Muscle layer of colon (tissue), 2 donors: ENCODE measurements at regions not wholly inside any gene's neighbourhood (a gene's known extent, or its start where the extent isn't known, plus 50 kb on each side); places are given as distances from the start of the nearest gene placed in this dataset.
A peak's percentile ranks its signal among the peaks of the same experiment; 100 is the strongest.

Source experiments
- H3K27ac ChIP-seq: one replicate; pipeline ENCODE4 v1.7.0; 2013; ENCODE audit warnings: low read depth, mild to moderate bottlenecking, low read length, moderate library complexity
- H3K27me3 ChIP-seq, 2 donors: one replicate each; pipeline ENCODE4 v1.7.0; 2013; ENCODE audit warnings: low read length in 2 of 2, mild to moderate bottlenecking in 2 of 2; ENCODE audit not compliant: insufficient read depth in 2 of 2, control insufficient read depth in 1 of 2
- H3K36me3 ChIP-seq: one replicate; pipeline ENCODE4 v1.7.0; 2013; ENCODE audit warnings: mild to moderate bottlenecking, low read length; ENCODE audit not compliant: insufficient read depth
- H3K4me1 ChIP-seq: one replicate; pipeline ENCODE4 v1.7.0; 2013; ENCODE audit warnings: mild to moderate bottlenecking, low read length; ENCODE audit not compliant: insufficient read depth
- H3K4me3 ChIP-seq, 2 donors: one replicate each; pipeline ENCODE4 v1.7.0; 2013; ENCODE audit warnings: low read length in 2 of 2, low read depth in 1 of 2, mild to moderate bottlenecking in 1 of 2, moderate library complexity in 1 of 2
- H3K9ac ChIP-seq: one replicate; pipeline ENCODE4 v1.7.0; 2013; ENCODE audit warnings: low read length
- H3K9me3 ChIP-seq: one replicate; pipeline ENCODE4 v1.7.0; 2013; ENCODE audit warnings: mild to moderate bottlenecking, low read length
- donor health status: abdominal sarcoma.
- donor health status: Adenocarcinoma of cecum.

DNA sequence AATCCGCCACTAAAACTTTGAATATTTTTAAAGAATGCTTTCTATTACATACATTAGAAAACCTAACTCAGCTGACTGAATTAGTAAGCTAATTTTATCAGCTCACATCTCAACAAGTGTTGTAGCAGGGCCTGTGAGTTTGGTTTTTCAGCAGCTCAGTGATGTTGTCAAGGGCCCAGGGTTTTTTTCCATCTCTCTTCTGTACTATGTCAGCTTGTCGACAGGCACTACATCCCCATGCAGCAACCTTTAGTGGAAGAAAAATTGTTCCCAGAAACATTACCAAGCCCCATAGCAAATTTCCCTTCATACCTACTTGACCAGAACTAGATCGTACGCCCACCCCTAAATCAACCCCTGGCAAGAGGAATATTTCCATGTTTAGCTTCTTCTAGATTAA lies 170.3 kb upstream of the TNFAIP3 start:
- Histone ChIP-seq H3K36me3 (no peaks in the 10 kb centered on the region), H3K4me1 (peaks cover 19% of the 10 kb centered on the region), H3K9me3 (no peaks in the 10 kb centered on the region), H3K4me3 (peak overlapping the region in 1 of 2 donors; percentile 4), H3K27me3 (no peaks in the 10 kb centered on the region), H3K9ac (no peak overlapping the region), H3K27ac (peak overlapping the region; percentile 35)

GRCh38 chr6:137697267-137697938 lies 169.7 kb upstream of the TNFAIP3 start:
- no peaks in the 10 kb centered on the region for H3K9me3 ChIP-seq
- H3K4me1 ChIP-seq, result peaks cover 19% of the 10 kb centered on the region
- no peaks in the 10 kb centered on the region for H3K36me3 ChIP-seq
- peak overlapping the region in 1 of 2 donors; percentile 4 for H3K4me3 ChIP-seq
- no peak overlapping the region for H3K9ac ChIP-seq
- no peaks in the 10 kb centered on the region for H3K27me3 ChIP-seq
- peak overlapping the region; percentile 35 for H3K27ac ChIP-seq

GRCh38 chr6:137698636-137699030 lies 168.4 kb upstream of the TNFAIP3 start:
- no peaks in the 10 kb centered on the region for H3K9me3 ChIP-seq
- H3K36me3 ChIP-seq, result no peaks in the 10 kb centered on the region
- no peak overlapping the region for H3K4me3 ChIP-seq
- H3K27ac ChIP-seq, result no peak overlapping the region
- H3K4me1 ChIP-seq, result peaks cover 19% of the 10 kb centered on the region
- H3K27me3 ChIP-seq, result no peaks in the 10 kb centered on the region
- no peak overlapping the region for H3K9ac ChIP-seq

- H3K36me3 ChIP-seq, result no peaks in the 10 kb centered on the region
- no peak overlapping the region for H3K4me3 ChIP-seq
- no peaks in the 10 kb centered on the region for H3K9me3 ChIP-seq
- no peak overlapping the region for H3K9ac ChIP-seq
- peaks cover 19% of the 10 kb centered on the region for H3K4me1 ChIP-seq
- H3K27ac ChIP-seq, result no peak overlapping the region
- H3K27me3 ChIP-seq, result no peaks in the 10 kb centered on the region
These were observed 167.9 kb upstream of the TNFAIP3 start for GRCh38 chr6:137699031-137699683.

DNA sequence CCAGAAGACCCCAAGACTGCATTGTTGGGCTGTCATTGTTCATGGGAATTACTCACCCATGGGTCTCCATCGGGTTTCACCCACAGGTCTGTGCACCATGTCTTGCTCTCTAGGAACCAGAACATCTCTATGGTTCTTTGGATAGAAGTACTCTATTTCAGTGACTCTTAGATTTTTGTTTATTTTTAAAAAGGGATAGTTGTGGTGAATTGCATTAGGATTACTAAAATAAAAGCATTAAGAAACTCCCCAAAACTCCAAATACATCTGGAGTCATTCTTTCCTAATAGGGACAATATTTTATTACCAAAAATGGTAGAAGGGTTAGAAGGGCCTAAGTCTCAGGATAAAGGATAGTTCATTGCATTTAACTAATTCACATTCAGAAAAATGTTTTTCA lies 166.9 kb upstream of the TNFAIP3 start:
- Histone ChIP-seq H3K27me3 (no peaks in the 10 kb centered on the region), H3K9ac (no peak overlapping the region), H3K4me1 (peaks cover 19% of the 10 kb centered on the region), H3K36me3 (no peaks in the 10 kb centered on the region), H3K27ac (no peak overlapping the region), H3K9me3 (no peaks in the 10 kb centered on the region), H3K4me3 (no peak overlapping the region)

DNA sequence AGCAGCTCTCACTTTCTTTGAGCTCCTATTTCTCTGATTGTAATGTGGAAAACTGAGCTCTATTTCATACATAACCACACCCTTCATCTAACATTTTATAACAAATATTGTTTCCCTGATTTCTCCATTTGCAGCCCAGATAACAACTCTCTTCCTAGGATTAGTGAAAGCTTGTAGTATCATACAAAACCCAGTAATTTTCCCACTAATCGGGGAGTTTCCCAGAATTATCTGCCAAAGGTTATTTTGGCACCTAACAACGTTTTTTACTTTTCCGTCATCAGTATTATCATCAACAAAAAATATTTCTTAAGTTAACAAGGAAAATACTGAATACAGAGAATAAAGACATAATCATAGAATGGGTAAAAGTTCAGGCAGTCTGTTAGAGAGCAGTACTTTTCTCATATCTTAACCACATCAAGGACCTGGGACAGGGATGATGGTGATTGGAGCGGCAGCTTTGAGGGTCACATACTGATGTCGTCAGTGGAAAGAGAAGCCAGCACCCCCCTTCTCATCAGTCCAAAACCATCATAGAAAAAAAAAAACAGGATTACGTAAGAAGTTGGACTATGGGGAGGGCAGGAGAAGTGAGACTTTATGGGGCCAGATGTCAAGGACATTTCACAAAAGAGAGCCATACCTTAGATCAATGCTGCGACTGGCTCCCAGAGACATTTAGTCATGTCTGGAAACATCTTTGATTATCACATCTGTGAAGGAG lies 166.1 kb upstream of the TNFAIP3 start:
- peaks cover 19% of the 10 kb centered on the region for H3K4me1 ChIP-seq
- no peak overlapping the region for H3K4me3 ChIP-seq
- H3K9me3 ChIP-seq, result no peaks in the 10 kb centered on the region
- no peaks in the 10 kb centered on the region for H3K27me3 ChIP-seq
- H3K36me3 ChIP-seq, result no peaks in the 10 kb centered on the region
- no peak overlapping the region for H3K9ac ChIP-seq
- H3K27ac ChIP-seq, result no peak overlapping the region

DNA sequence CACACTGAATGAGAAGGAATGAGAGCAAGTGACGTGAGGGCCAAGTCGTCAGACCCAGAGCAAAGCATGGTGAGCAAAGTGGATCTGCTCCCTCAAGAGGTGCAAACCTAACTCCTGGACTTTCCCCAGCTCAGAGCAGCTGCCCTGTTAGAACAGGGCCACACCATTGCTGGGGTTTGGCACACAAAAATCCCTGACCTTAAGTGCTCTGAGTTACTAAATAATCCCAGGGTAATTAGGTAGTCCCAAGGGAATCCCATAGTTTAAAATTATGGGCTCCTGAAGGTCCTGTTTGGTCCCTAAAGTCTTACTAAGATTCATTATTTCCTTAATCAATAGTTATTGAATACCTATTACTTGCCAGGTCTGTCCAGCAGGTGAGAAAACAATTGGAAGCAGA lies 165.1 kb upstream of the TNFAIP3 start:
- Histone ChIP-seq H3K9ac (no peak overlapping the region), H3K27ac (no peak overlapping the region), H3K9me3 (no peaks in the 10 kb centered on the region), H3K36me3 (no peaks in the 10 kb centered on the region), H3K27me3 (no peaks in the 10 kb centered on the region), H3K4me3 (no peak overlapping the region), H3K4me1 (peaks cover 13% of the 10 kb centered on the region)

DNA sequence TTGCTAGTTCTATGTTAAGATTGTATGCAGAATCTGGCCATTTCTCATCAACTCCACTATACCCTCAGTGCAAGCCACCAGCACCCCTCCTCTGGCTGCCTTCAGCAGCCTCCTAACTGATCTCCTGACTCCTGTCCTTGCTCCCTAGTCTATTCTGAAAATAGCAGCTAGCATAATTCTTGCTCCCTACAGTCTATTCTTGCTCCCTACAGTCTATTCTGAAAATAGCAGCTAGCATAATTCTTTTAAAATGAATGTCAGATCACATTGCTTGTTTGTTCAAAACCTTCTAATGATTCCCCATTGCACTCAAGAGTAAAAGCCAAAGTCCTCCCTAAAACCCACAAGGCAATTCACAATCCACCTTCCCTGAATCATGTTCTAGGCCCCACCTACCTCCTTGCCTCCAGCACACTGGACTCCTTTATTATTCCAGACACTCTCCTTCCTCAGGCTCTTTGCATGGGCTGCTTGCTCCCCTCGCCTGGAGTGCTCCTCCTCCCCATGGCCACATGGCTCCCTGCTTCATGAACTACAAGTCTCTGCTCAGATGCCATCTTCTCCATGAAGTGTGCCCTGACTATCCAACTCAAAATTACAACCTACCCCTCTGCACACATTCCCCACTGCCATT lies 164.2 kb upstream of the TNFAIP3 start:
- Histone ChIP-seq H3K36me3 (no peaks in the 10 kb centered on the region), H3K27ac (no peak overlapping the region), H3K9me3 (no peaks in the 10 kb centered on the region), H3K4me3 (no peak overlapping the region), H3K9ac (no peak overlapping the region), H3K4me1 (peaks cover 9% of the 10 kb centered on the region), H3K27me3 (no peaks in the 10 kb centered on the region)

DNA sequence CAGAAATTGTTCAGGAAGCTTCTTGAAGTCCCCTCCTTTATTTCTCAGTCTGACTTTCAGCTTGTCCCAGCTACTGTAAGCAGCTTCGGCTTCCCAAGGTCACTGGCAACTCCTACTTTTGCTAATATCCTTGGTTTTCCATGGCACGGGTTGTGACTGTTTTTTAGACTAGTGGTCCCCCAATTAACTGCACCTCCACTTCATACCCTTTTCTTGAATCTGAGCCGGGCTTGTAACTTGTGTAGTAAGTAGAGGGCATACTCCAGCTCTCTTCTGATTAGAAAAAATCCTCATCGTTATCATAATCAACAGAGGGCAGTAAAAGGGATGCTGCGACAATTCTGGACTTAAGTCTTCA lies 162.3 kb upstream of the TNFAIP3 start:
- H3K9me3 ChIP-seq, result no peaks in the 10 kb centered on the region
- no peak overlapping the region for H3K27ac ChIP-seq
- H3K27me3 ChIP-seq, result no peaks in the 10 kb centered on the region
- peaks cover 10% of the 10 kb centered on the region for H3K4me1 ChIP-seq
- H3K4me3 ChIP-seq, result no peak overlapping the region
- no peaks in the 10 kb centered on the region for H3K36me3 ChIP-seq
- no peak overlapping the region for H3K9ac ChIP-seq

DNA sequence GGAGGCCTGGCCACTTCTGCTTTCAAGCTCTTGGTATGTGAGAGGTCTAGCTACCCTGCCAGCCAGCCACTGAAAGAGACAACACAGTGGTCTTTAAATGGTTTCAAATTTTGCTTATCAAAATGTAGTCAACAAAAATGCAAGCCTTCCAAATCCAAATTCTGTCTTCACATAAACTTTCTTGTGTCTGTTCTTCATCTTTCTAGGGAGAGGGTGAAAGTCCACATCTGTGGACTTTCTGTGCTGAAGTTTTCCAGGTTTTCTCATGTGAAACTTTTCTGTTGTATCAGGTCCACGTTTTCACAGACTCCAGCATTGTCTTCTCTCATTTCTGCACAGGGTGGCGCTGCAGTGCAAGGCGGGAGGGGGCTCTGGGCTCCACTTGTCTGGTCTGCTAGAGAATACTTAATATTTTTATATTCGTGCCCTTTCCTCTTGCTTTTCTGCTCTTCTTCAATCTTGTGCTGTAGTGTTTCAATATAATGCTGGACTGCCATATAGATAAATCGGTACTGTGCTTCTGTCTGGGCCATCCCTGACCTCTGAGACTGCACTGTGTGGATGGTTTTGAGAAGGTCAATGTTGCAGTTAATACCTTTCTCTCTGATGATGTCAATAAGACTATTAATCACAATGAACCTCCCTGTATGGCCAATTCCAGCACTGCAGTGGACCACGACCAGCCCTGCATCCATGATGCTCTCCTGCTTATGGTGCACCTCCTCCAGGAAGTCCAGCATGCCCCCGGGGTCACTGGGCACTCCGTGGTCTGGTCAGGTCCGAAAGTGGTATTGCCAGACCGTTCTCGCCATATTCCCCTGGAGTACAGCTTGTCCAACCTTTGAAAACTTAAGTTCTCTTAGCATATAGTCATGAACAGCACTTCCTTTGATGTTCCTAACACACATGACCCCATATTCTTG lies 161.6 kb upstream of the TNFAIP3 start:
- Histone ChIP-seq H3K4me3 (no peak overlapping the region), H3K27me3 (no peaks in the 10 kb centered on the region), H3K4me1 (peaks cover 10% of the 10 kb centered on the region), H3K9ac (no peak overlapping the region), H3K27ac (no peak overlapping the region), H3K9me3 (no peaks in the 10 kb centered on the region), H3K36me3 (no peaks in the 10 kb centered on the region)
